ENCODE measurements at regions not wholly inside any gene's neighbourhood (a gene's known extent, or its start where the extent isn't known, plus 50 kb on each side); places are given as distances from the start of the nearest gene placed in this dataset.

DNA sequence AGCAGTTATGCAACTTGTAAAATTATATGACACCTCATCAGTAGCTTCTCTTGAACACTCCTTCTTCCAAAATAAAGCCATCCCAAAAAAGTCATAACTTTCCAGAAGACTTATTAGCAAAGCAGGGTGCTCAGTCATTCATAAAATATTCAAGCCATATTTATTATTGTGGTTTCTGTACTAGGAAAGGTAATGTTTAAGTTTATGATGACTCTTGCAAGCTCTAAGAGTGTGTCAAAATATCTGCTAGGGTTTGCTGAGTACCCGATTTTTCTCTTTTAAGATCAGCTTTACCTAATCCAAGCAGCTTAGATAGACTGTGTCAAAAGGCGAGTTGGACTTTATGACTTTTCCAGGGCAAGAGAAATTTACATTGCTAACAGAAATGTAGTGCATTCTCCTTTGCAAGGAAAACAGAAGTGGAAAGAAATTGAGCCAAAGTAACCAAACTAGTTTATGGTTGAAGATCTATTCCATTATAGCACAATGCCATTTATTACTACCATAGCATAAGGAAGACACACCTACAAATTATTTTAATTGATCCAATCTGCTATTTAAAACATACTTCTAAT is 98.0 kb upstream of the SOX6 start:
- Histone ChIP-seq H3K27me3 (replicated peaks; ENCODE audit: insufficient read depth) (no peaks in the 10 kb centered on the region), H3K9me3 (no peaks in the 10 kb centered on the region), H3K27ac (no peak overlapping the region), H3K4me3 (no peak overlapping the region), H3K4me1 (ENCODE audit: control insufficient read depth in 1 of 2, low read depth in 2 of 2) (no peaks in the 10 kb centered on the region), H3K36me3 (no peaks in the 10 kb centered on the region)
- no peak for ATAC-seq (ENCODE audit: insufficient number of reproducible peaks, low FRiP score, low read depth)
- no peak for DNase-seq (ENCODE audit: low spot score)
- TF ChIP-seq, protein P1, sequence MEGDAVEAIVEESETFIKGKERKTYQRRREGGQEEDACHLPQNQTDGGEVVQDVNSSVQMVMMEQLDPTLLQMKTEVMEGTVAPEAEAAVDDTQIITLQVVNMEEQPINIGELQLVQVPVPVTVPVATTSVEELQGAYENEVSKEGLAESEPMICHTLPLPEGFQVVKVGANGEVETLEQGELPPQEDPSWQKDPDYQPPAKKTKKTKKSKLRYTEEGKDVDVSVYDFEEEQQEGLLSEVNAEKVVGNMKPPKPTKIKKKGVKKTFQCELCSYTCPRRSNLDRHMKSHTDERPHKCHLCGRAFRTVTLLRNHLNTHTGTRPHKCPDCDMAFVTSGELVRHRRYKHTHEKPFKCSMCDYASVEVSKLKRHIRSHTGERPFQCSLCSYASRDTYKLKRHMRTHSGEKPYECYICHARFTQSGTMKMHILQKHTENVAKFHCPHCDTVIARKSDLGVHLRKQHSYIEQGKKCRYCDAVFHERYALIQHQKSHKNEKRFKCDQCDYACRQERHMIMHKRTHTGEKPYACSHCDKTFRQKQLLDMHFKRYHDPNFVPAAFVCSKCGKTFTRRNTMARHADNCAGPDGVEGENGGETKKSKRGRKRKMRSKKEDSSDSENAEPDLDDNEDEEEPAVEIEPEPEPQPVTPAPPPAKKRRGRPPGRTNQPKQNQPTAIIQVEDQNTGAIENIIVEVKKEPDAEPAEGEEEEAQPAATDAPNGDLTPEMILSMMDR (IDR thresholded peaks at IDR 0.05): no peak

DNA sequence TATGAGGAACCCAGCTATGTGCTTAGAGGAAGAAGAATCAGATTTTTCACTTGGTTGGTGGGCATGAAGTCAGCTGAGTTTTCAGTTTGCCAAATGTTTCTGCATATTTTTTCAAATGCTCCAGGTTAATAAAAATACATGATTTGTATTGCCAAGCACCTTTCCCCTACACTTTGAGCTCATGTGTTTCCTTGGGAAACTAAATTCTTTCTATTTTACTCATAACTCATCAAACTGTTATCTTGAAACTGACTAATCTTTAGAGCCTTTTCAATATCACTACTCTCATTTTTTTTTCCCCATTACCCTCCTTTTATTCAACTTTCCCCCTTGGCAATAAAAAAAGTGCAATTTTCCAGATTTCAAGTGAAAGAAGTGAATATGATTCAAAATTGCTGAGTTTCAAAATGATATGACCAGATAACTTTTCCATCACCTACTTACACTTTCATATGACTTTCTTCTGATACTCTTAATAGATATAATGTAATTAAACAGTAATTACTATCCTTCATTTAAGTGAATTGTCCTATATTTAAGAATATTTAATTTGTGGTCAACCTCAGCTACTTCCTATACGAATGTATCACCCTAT is 91.9 kb upstream of the SOX6 start:
- no peaks in the 10 kb centered on the region for H3K36me3 ChIP-seq
- no peak for DNase-seq (ENCODE audit: low spot score)
- no peak overlapping the region for H3K4me3 ChIP-seq
- H3K9me3 ChIP-seq: no peaks in the 10 kb centered on the region
- ATAC-seq (ENCODE audit: insufficient number of reproducible peaks, low FRiP score, low read depth): no peak
- no peak overlapping the region for H3K27ac ChIP-seq
- TF ChIP-seq, protein P1 (IDR thresholded peaks at IDR 0.05): no peak
- no peaks in the 10 kb centered on the region for H3K4me1 ChIP-seq (ENCODE audit: control insufficient read depth in 1 of 2, low read depth in 2 of 2)
- H3K27me3 ChIP-seq (replicated peaks; ENCODE audit: insufficient read depth): no peaks in the 10 kb centered on the region

DNA sequence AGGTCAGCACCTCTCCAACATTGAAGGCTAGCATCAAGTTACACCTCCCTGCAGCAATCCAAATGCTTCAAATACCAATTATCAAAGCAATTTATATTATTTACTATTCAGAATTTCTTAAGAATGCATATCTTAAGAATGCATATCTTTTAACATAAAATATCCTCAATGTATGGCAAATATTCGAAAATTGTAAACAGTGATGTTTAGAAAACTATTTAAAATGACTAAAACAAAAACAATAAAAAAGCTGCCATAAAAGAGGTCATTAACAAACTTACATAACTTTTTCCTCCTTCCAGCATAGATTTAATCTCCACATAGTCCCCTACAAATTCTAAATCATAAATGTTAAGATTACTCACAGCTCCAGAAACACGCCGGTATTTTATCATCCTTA is 85.1 kb upstream of the SOX6 start:
- H3K36me3 ChIP-seq: no peaks in the 10 kb centered on the region
- no peak for ATAC-seq (ENCODE audit: insufficient number of reproducible peaks, low FRiP score, low read depth)
- TF ChIP-seq, protein P1 (IDR thresholded peaks at IDR 0.05): no peak

DNA sequence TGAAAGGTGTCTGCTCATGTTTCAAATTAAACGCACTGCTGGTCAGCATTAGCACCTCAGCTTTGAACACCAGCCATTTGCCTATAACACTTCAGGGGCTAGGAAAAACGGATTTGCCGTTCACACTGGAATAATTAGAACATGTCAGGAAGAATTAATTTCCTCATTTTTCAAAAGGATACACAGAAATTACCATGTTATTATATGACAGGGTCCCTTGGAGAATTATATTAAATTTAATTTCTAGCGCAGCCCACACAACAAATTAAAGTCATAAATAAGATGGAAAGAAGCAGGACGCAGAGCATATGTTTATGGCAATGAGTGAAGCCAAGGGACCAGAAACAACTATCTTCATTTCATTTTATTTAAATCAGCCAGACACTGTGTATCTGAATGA is 83.8 kb upstream of the SOX6 start:
- ATAC-seq (ENCODE audit: insufficient number of reproducible peaks, low FRiP score, low read depth) (no peak), DNase-seq (ENCODE audit: low spot score) (no peak)
- no peaks in the 10 kb centered on the region for H3K36me3 ChIP-seq
- no peak overlapping the region for H3K4me3 ChIP-seq
- H3K27me3 ChIP-seq (replicated peaks; ENCODE audit: insufficient read depth): no peaks in the 10 kb centered on the region
- H3K9me3 ChIP-seq: no peaks in the 10 kb centered on the region
- H3K27ac ChIP-seq: no peak overlapping the region
- TF ChIP-seq, protein P1 (IDR thresholded peaks at IDR 0.05): no peak
- H3K4me1 ChIP-seq (ENCODE audit: control insufficient read depth in 1 of 2, low read depth in 2 of 2): no peaks in the 10 kb centered on the region

More for the DNA sequence above, 85.1 kb upstream of the SOX6 start:
- Histone ChIP-seq H3K27me3 (replicated peaks; ENCODE audit: insufficient read depth) (no peaks in the 10 kb centered on the region), H3K4me1 (ENCODE audit: control insufficient read depth in 1 of 2, low read depth in 2 of 2) (no peaks in the 10 kb centered on the region), H3K27ac (no peak overlapping the region), H3K4me3 (no peak overlapping the region), H3K9me3 (no peaks in the 10 kb centered on the region)
- DNase-seq (ENCODE audit: low spot score): no peak

DNA sequence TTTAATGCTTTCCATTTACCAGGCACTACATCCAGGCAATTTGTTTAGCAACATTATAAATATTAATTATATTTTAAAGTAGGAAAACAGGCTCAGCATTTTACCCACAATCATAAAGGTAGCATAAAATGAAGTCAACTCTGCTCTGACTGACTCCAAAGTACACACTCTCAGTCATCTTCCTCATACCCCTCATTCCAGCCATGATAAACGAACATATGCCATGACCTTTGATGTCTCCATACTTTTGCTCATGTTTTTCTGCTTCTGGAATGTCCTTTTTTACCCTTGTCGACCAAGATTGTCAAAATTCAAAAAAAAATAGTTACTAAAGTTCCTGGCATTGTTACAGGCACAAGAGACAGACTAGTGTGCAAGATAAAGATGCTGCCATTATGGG is 77.7 kb upstream of the SOX6 start:
- TF ChIP-seq, protein P1 (IDR thresholded peaks at IDR 0.05): no peak
- Histone ChIP-seq H3K36me3 (no peaks in the 10 kb centered on the region), H3K4me3 (no peak overlapping the region), H3K9me3 (no peaks in the 10 kb centered on the region), H3K4me1 (ENCODE audit: control insufficient read depth in 1 of 2, low read depth in 2 of 2) (no peaks in the 10 kb centered on the region), H3K27me3 (replicated peaks; ENCODE audit: insufficient read depth) (no peaks in the 10 kb centered on the region), H3K27ac (no peak overlapping the region)
- DNase-seq (ENCODE audit: low spot score) (no peak), ATAC-seq (ENCODE audit: insufficient number of reproducible peaks, low FRiP score, low read depth) (no peak)

Data from thoracic aorta (tissue), 2 donors.